Mesendoderm (in vitro differentiated cells): ENCODE measurements at regions not wholly inside any gene's neighbourhood (a gene's known extent, or its start where the extent isn't known, plus 50 kb on each side); places are given as distances from the start of the nearest gene placed in this dataset.
"Not testable (repeated sequence)": the region's sequence is repeated elsewhere in the genome, so short reads cannot be mapped to it uniquely, and the experiment has no call there.

ENCODE experiments used
- DNase-seq: peaks from one replicate; pipeline ENCODE4 v3.0.0; 2013
- H2AK5ac ChIP-seq: 2 replicates; pipeline ENCODE4 v1.6.1; 2013; ENCODE audit warnings: low read length, inconsistent platforms
- H2BK120ac ChIP-seq: 2 replicates; pipeline ENCODE4 v1.6.1; 2013; ENCODE audit warnings: low read depth, mild to moderate bottlenecking, low read length, moderate library complexity, mixed read lengths
- H2BK15ac ChIP-seq: replicated peaks from 2 replicates; pipeline ENCODE4 v1.6.1; 2013; ENCODE audit warnings: low read depth, mild to moderate bottlenecking, moderate library complexity
- H2BK5ac ChIP-seq: 2 replicates; pipeline ENCODE4 v1.6.1; 2013; ENCODE audit warnings: low read length, inconsistent platforms
- H3K18ac ChIP-seq: 2 replicates; pipeline ENCODE4 v1.6.1; 2013; ENCODE audit warnings: mild to moderate bottlenecking, low read length, mixed read lengths
- H3K23ac ChIP-seq: one replicate; pipeline ENCODE4 v1.6.1; 2013; ENCODE audit warnings: low read length
- H3K27ac ChIP-seq: 2 replicates; pipeline ENCODE4 v1.5.1; 2013; ENCODE audit warnings: low read depth, mild to moderate bottlenecking, inconsistent platforms, low read length, moderate library complexity
- H3K27me3 ChIP-seq: 2 replicates; pipeline ENCODE4 v1.6.1; 2013; ENCODE audit warnings: low read length, control low read depth, mild to moderate bottlenecking, inconsistent platforms; ENCODE audit not compliant: insufficient read depth, poor library complexity
- H3K36me3 ChIP-seq: 2 replicates; pipeline ENCODE4 v1.6.1; 2013; ENCODE audit warnings: low read length, inconsistent platforms; ENCODE audit not compliant: control insufficient read depth, insufficient read depth
- H3K4ac ChIP-seq: one replicate; pipeline ENCODE4 v1.6.1; 2013; ENCODE audit warnings: low read depth, mild to moderate bottlenecking, low read length, moderate library complexity
- H3K4me1 ChIP-seq: 2 replicates; pipeline ENCODE4 v1.6.1; 2013; ENCODE audit warnings: low read depth, low read length, inconsistent platforms; ENCODE audit not compliant: control insufficient read depth
- H3K4me2 ChIP-seq: 2 replicates; pipeline ENCODE4 v1.6.1; 2013; ENCODE audit warnings: low read length
- H3K4me3 ChIP-seq: 2 replicates; pipeline ENCODE4 v1.5.1; 2013; ENCODE audit warnings: mild to moderate bottlenecking, low read length
- H3K56ac ChIP-seq: one replicate; pipeline ENCODE4 v1.6.1; 2013; ENCODE audit warnings: low read length
- H3K79me1 ChIP-seq: 2 replicates; pipeline ENCODE4 v1.6.1; 2013; ENCODE audit warnings: low read length, inconsistent platforms
- H3K79me2 ChIP-seq: 2 replicates; pipeline ENCODE4 v1.6.1; 2013; ENCODE audit warnings: mild to moderate bottlenecking, low read length; ENCODE audit not compliant: control insufficient read depth, insufficient read depth
- H3K9ac ChIP-seq: 2 replicates; pipeline ENCODE4 v1.6.1; 2013; ENCODE audit warnings: low read length, inconsistent platforms
- H4K5ac ChIP-seq: one replicate; pipeline ENCODE4 v1.6.1; 2013; ENCODE audit warnings: low read length
- H4K8ac ChIP-seq: one replicate; pipeline ENCODE4 v1.6.1; 2013; ENCODE audit warnings: low read depth, mild to moderate bottlenecking, control low read depth, low read length, moderate library complexity
- WGBS: extraction: QIAGEN DNeasy Blood & Tissue Kit; methylation state at CpG from one replicate; pipeline ENCODE4 v1.1.7; 2013; ENCODE audit warnings: low lambda C conversion rate, missing lambda C conversion rate; ENCODE audit not compliant: insufficient coverage; ENCODE audit errors: extremely low coverage; 5-methylcytosine and 5-hydroxymethylcytosine counted together

DNA sequence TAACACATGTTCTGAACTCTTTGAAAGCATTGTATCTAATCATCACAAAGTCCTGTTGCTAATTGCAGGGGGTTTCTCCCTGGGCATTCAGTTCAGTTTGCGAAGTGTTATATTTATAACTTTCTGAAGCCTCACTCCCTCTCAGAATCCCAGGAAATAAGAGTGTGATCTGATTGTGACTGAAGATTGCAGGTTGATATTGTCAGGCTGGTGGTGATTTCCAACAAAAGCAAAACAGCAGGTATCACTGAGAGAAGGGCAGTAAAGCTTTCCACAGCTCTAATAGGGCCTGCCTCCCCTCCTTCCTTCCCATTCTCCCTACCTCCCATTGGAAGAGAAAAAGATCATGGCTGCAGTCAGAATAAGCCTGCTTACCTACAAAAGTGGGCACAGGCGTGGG is 466.7 kb upstream of the FSHR start:
- Histone ChIP-seq H3K9ac (no peak overlapping the region), H3K79me1 (no peaks in the 10 kb centered on the region), H3K23ac (no peak overlapping the region), H3K4me3 (no peak overlapping the region), H4K8ac (no peak overlapping the region), H3K4me2 (no peak overlapping the region), H3K36me3 (no peaks in the 10 kb centered on the region), H4K5ac (no peak overlapping the region), H3K4me1 (no peaks in the 10 kb centered on the region), H2BK5ac (no peak overlapping the region), H3K4ac (no peak overlapping the region), H3K27ac (no peak overlapping the region), H3K56ac (no peak overlapping the region), H2AK5ac (no peak overlapping the region), H3K18ac (no peak overlapping the region), H2BK15ac (no peak overlapping the region), H3K27me3 (no peaks in the 10 kb centered on the region), H3K79me2 (no peaks in the 10 kb centered on the region), H2BK120ac (no peak overlapping the region)
- WGBS = no CpG with 5 or more reads among the region's 2 CpGs
- peak; percentile 63 for DNase-seq

DNA sequence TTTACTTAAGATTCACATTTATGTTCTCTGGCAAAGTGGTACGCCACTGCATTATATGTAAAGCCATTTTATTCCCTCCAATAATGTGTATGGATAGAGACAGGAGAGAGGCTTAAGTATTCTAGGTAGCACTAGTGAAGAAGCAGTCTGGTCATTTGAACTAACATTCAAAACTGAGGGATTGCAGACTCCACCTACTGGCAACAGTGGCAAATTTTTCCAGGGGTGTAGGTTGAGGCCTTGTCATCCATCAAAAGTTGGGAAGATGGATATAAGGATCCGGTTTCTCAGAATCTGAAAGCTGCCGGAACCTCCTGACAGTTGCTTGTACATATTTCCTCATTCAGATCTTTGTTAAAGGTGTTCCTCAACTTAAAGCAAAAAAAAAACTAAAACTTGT is 465.5 kb upstream of the FSHR start:
- Histone ChIP-seq H2AK5ac (no peak overlapping the region), H3K56ac (no peak overlapping the region), H2BK120ac (no peak overlapping the region), H2BK5ac (no peak overlapping the region), H3K27me3 (no peaks in the 10 kb centered on the region), H3K18ac (no peak overlapping the region), H3K4ac (no peak overlapping the region), H3K27ac (no peak overlapping the region), H3K4me2 (no peak overlapping the region), H3K79me1 (no peaks in the 10 kb centered on the region), H3K23ac (no peak overlapping the region), H4K5ac (no peak overlapping the region), H2BK15ac (no peak overlapping the region), H3K36me3 (no peaks in the 10 kb centered on the region), H3K9ac (no peak overlapping the region), H3K79me2 (no peaks in the 10 kb centered on the region), H4K8ac (no peak overlapping the region), H3K4me3 (no peak overlapping the region), H3K4me1 (no peaks in the 10 kb centered on the region)
- peak; percentile 63 for DNase-seq
- WGBS = no CpG with 5 or more reads among the region's 3 CpGs

DNA sequence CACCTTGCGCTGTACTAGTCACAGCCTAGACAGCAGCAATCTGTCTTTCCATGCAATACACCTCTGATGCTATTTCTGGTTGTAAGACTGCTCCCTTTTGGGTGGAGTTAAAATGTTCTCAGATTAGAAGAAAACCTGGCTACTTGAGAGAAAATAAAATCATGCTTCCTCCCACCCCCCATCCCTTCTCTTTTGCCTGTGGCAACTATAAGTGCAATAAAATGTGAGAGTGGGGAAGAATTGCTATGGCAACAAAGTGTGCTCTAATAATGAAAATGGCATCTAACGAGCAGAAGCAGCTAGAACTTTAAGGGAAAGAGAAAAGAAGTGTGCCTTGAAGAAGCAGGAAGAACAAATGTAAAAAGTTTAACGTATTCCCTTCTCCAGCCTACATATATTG is 464.2 kb upstream of the FSHR start:
- H3K4me1 ChIP-seq = no peaks in the 10 kb centered on the region
- no peak overlapping the region for H2AK5ac ChIP-seq
- H4K5ac ChIP-seq = no peak overlapping the region
- no peaks in the 10 kb centered on the region for H3K79me2 ChIP-seq
- no peak overlapping the region for H2BK5ac ChIP-seq
- DNase-seq = no peak
- no peak overlapping the region for H3K4ac ChIP-seq
- no peak overlapping the region for H3K9ac ChIP-seq
- no peak overlapping the region for H3K27ac ChIP-seq
- WGBS = no CpG with 5 or more reads among the region's 3 CpGs
- H3K4me2 ChIP-seq = no peak overlapping the region
- H3K18ac ChIP-seq = no peak overlapping the region
- H2BK120ac ChIP-seq = no peak overlapping the region
- H3K4me3 ChIP-seq = no peak overlapping the region
- H3K56ac ChIP-seq = no peak overlapping the region
- no peak overlapping the region for H2BK15ac ChIP-seq
- no peak overlapping the region for H3K23ac ChIP-seq
- H3K79me1 ChIP-seq = no peaks in the 10 kb centered on the region
- no peaks in the 10 kb centered on the region for H3K27me3 ChIP-seq
- H4K8ac ChIP-seq = no peak overlapping the region
- no peaks in the 10 kb centered on the region for H3K36me3 ChIP-seq

DNA sequence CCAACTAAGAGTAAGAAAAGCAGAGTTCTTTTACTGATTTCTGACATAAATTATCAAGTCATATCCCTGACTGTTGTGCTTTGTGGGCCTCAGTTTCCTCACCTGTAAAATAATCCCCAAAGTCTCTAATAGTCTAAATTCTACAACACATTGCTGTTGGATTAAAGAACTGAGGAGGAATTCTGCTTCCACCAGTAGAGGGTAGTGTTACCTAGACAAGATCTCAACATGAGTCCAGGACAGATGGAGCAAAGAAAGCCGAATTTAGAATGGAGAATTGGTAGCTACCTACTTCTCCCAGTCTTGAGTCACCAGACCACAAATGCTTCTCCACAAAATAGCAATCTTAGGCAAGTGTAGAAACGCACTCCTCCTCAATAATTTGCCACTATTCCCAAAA is 462.5 kb upstream of the FSHR start:
- H3K4me2 ChIP-seq = no peak overlapping the region
- no CpG with 5 or more reads among the region's 2 CpGs for WGBS
- no peak overlapping the region for H4K8ac ChIP-seq
- no peak overlapping the region for H2BK120ac ChIP-seq
- H3K4me3 ChIP-seq = no peak overlapping the region
- H3K27me3 ChIP-seq = no peaks in the 10 kb centered on the region
- DNase-seq = peak; percentile 57
- no peaks in the 10 kb centered on the region for H3K79me1 ChIP-seq
- no peak overlapping the region for H3K23ac ChIP-seq
- no peak overlapping the region for H2AK5ac ChIP-seq
- H3K4ac ChIP-seq = no peak overlapping the region
- no peak overlapping the region for H3K27ac ChIP-seq
- H4K5ac ChIP-seq = no peak overlapping the region
- H3K79me2 ChIP-seq = no peaks in the 10 kb centered on the region
- H3K18ac ChIP-seq = no peak overlapping the region
- H2BK15ac ChIP-seq = no peak overlapping the region
- no peaks in the 10 kb centered on the region for H3K4me1 ChIP-seq
- H2BK5ac ChIP-seq = no peak overlapping the region
- H3K9ac ChIP-seq = no peak overlapping the region
- H3K56ac ChIP-seq = no peak overlapping the region
- no peaks in the 10 kb centered on the region for H3K36me3 ChIP-seq

DNA sequence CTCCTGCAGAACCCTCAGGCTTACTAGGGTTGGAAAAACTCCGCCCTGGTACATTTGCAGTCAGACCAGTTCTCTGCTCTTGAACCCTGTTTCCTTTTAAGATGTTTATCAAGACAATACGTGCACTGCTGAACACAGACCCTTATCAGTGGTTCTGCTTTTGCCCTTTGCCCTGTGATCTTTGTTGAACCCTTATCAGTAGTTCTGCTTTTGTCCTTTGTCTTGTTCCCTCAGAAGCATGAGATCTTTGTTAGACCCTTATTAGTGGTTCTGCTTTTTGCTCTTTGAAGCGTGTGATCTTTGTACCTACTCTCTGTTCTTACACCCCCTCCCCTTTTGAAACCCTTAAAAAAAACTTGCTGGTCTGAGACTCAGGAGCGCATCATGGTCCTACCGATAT is 457.5 kb upstream of the FSHR start:
- DNase-seq, H3K18ac ChIP-seq: not testable (repeated sequence)
- no CpG with 5 or more reads among the region's 5 CpGs for WGBS

GRCh38 chr2:49600524-49600923 is 446.2 kb upstream of the FSHR start:
- H2BK5ac ChIP-seq = no peak overlapping the region
- no peaks in the 10 kb centered on the region for H3K79me2 ChIP-seq
- H3K4me3 ChIP-seq = no peak overlapping the region
- no peak overlapping the region for H4K5ac ChIP-seq
- H3K9ac ChIP-seq = no peak overlapping the region
- no peaks in the 10 kb centered on the region for H3K79me1 ChIP-seq
- no peak overlapping the region for H4K8ac ChIP-seq
- H2BK120ac ChIP-seq = no peak overlapping the region
- H3K56ac ChIP-seq = no peak overlapping the region
- H3K23ac ChIP-seq = no peak overlapping the region
- no peak overlapping the region for H3K4ac ChIP-seq
- no peaks in the 10 kb centered on the region for H3K27me3 ChIP-seq
- no peak overlapping the region for H3K4me2 ChIP-seq
- DNase-seq = no peak
- no peak overlapping the region for H3K27ac ChIP-seq
- no peak overlapping the region for H3K18ac ChIP-seq
- no peak overlapping the region for H2BK15ac ChIP-seq
- H2AK5ac ChIP-seq = no peak overlapping the region
- no peaks in the 10 kb centered on the region for H3K36me3 ChIP-seq
- no CpG with 5 or more reads among the region's 3 CpGs for WGBS
- no peaks in the 10 kb centered on the region for H3K4me1 ChIP-seq

More for the DNA sequence above, 457.5 kb upstream of the FSHR start:
- not testable (repeated sequence) for H3K27ac ChIP-seq, H3K4me2 ChIP-seq, H2BK15ac ChIP-seq, H3K36me3 ChIP-seq, H3K4me1 ChIP-seq, H3K27me3 ChIP-seq, H2BK5ac ChIP-seq, H3K9ac ChIP-seq, H4K5ac ChIP-seq, H3K56ac ChIP-seq, H3K23ac ChIP-seq, H3K4ac ChIP-seq, H3K4me3 ChIP-seq, H2AK5ac ChIP-seq, H2BK120ac ChIP-seq, H4K8ac ChIP-seq, H3K79me1 ChIP-seq, H3K79me2 ChIP-seq
